HL-60 (cell line): ENCODE measurements at regions not wholly inside any gene's neighbourhood (a gene's known extent, or its start where the extent isn't known, plus 50 kb on each side); places are given as distances from the start of the nearest gene placed in this dataset.

Experiments
- DNase-seq, 2 experiments: peaks; one replicate each; pipeline ENCODE4 v3.0.0-alpha.2; 2010 to 2020; ENCODE audit warnings: low read depth in 1 of 2, low spot score in 1 of 2
- H3K27ac ChIP-seq: fragments of 250-450 bp; sonication (Bioruptor Pico); replicated peaks from 2 replicates; pipeline ENCODE4 v1.5.1; 2020; ENCODE audit warnings: mild to moderate bottlenecking, moderate library complexity
- H3K27me3 ChIP-seq: fragments of 250-450 bp; sonication (Bioruptor Pico); 2 replicates; pipeline ENCODE4 v1.5.1; 2021; ENCODE audit warnings: mild to moderate bottlenecking, moderate library complexity; ENCODE audit not compliant: insufficient read depth, poor library complexity, severe bottlenecking
- H3K4me3 ChIP-seq: replicated peaks from 2 replicates; pipeline ENCODE4 v1.5.1; 2011; ENCODE audit warnings: mild to moderate bottlenecking, control low read depth, low read length; ENCODE audit not compliant: insufficient read depth
- GABPA ChIP-seq: IDR thresholded peaks from 2 replicates; pipeline ENCODE4 v1.6.1; 2012; ENCODE audit warnings: low read depth
- POLR2AphosphoS5 ChIP-seq: IDR thresholded peaks from 2 replicates; pipeline ENCODE4 v1.6.1; 2012; ENCODE audit warnings: low read depth
- SPI1 ChIP-seq: IDR thresholded peaks from 2 replicates; pipeline ENCODE4 v1.6.1; 2012; ENCODE audit warnings: low read depth, mild to moderate bottlenecking, borderline replicate concordance
- TF ChIP-seq, protein P1 (sequence below): IDR thresholded peaks from 2 replicates; pipeline ENCODE4 v1.6.1; 2012; ENCODE audit warnings: low read depth; ENCODE audit not compliant: insufficient replicate concordance
- TF ChIP-seq, protein P2 (sequence below): IDR thresholded peaks from one replicate; pipeline ENCODE4 v1.5.1; 2011; ENCODE audit warnings: low read length, control low read depth, inconsistent platforms; ENCODE audit not compliant: insufficient read depth

DNA sequence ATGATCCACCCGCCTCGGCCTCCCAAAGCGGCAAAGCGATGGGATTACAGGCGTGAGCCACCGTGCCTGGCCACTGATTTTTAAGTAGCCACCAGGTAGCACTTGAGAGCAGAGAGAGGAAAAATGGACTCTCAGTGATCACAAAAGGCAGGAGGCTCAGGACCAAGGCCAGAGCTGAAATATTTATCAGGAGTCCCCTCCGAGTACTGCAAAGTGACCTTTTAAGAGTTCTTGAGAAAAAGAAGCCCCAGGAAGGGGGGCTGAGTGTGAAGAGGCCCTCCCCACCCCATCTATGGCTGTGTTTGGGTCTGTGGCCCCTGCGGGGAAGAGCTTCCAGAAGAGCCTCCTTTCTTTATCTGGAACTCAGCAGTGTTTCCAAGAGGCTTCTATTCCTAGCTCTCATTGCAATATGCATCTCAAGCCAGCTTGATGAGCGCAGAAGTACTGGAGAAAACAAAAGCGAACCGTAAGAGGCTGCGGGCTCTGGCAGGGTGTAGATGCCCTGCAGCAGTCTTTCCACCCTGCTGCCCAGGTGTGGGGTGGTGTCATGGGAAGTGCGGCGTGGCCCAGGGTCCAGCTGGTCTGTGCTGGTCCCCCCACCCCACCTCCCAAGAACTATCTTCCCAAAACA lies 75.5 kb upstream of the CDK20 start:
- Histone ChIP-seq H3K27me3 (no peaks in the 10 kb centered on the region), H3K27ac (no peak overlapping the region), H3K4me3 (no peak overlapping the region)
- TF ChIP-seq GABPA = no peak
- TF ChIP-seq, protein P1, sequence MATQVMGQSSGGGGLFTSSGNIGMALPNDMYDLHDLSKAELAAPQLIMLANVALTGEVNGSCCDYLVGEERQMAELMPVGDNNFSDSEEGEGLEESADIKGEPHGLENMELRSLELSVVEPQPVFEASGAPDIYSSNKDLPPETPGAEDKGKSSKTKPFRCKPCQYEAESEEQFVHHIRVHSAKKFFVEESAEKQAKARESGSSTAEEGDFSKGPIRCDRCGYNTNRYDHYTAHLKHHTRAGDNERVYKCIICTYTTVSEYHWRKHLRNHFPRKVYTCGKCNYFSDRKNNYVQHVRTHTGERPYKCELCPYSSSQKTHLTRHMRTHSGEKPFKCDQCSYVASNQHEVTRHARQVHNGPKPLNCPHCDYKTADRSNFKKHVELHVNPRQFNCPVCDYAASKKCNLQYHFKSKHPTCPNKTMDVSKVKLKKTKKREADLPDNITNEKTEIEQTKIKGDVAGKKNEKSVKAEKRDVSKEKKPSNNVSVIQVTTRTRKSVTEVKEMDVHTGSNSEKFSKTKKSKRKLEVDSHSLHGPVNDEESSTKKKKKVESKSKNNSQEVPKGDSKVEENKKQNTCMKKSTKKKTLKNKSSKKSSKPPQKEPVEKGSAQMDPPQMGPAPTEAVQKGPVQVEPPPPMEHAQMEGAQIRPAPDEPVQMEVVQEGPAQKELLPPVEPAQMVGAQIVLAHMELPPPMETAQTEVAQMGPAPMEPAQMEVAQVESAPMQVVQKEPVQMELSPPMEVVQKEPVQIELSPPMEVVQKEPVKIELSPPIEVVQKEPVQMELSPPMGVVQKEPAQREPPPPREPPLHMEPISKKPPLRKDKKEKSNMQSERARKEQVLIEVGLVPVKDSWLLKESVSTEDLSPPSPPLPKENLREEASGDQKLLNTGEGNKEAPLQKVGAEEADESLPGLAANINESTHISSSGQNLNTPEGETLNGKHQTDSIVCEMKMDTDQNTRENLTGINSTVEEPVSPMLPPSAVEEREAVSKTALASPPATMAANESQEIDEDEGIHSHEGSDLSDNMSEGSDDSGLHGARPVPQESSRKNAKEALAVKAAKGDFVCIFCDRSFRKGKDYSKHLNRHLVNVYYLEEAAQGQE = no peak
- no peak for DNase-seq

DNA sequence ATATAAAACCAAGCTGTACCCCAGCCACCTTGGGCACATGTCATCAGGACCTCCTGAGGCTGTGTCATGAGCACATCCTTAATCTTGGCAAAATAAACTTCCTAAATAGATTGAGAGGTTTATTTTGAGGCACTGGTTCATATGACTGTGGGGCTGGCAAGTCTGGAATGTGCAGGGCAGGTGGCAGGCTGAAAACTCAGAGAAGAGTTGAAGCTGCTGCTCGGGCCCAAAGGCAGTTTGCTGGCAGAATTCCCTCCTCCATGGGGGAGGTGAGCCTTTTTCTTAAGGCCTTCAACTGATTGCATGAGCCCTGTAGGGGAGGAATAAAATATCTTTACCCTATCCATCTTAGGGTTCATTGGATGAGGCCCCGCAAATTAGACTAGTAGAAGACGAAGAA lies 72.2 kb upstream of the CDK20 start:
- Histone ChIP-seq H3K27me3 (no peaks in the 10 kb centered on the region), H3K27ac (no peak overlapping the region), H3K4me3 (no peak overlapping the region)
- DNase-seq = no peak
- TF ChIP-seq GABPA (no peak), SPI1 (no peak), POLR2AphosphoS5 (no peak)
- TF ChIP-seq, protein P2, sequence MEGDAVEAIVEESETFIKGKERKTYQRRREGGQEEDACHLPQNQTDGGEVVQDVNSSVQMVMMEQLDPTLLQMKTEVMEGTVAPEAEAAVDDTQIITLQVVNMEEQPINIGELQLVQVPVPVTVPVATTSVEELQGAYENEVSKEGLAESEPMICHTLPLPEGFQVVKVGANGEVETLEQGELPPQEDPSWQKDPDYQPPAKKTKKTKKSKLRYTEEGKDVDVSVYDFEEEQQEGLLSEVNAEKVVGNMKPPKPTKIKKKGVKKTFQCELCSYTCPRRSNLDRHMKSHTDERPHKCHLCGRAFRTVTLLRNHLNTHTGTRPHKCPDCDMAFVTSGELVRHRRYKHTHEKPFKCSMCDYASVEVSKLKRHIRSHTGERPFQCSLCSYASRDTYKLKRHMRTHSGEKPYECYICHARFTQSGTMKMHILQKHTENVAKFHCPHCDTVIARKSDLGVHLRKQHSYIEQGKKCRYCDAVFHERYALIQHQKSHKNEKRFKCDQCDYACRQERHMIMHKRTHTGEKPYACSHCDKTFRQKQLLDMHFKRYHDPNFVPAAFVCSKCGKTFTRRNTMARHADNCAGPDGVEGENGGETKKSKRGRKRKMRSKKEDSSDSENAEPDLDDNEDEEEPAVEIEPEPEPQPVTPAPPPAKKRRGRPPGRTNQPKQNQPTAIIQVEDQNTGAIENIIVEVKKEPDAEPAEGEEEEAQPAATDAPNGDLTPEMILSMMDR = no peak
- TF ChIP-seq, protein P1 = no peak

DNA sequence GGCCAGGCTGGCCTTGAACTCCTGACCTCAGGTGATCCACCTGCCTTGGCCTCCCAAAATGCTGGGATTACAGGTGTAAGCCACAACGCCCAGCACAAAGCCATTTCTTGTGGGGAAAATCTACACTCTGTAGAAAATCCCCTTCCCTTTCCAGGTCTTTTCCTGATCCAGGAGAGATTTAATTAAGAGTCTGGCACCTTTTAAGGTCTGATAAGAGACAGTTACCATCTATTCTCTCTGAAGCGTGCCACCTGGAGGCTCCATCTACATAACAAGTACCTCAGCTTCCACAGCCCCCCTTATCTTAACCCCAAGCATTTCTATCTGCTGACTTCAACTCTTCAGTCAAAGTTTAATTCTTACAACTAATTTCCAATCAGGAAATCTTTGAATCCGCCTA lies 71.4 kb upstream of the CDK20 start:
- no peak overlapping the region for H3K4me3 ChIP-seq
- no peak for DNase-seq
- H3K27ac ChIP-seq = no peak overlapping the region
- TF ChIP-seq, protein P1 = no peak
- no peak for TF ChIP-seq GABPA
- TF ChIP-seq SPI1 = no peak
- TF ChIP-seq POLR2AphosphoS5 = no peak
- TF ChIP-seq, protein P2 = no peak
- H3K27me3 ChIP-seq = no peaks in the 10 kb centered on the region
